NCI-H524 treated with DMSO at 0.1 percent for 48 hours (cell line): ENCODE measurements at regions not wholly inside any gene's neighbourhood (a gene's known extent, or its start where the extent isn't known, plus 50 kb on each side); places are given as distances from the start of the nearest gene placed in this dataset.

ENCODE experiments used
- DNase-seq: peaks from one replicate; lab custom pipeline; 2025; lab: John Stamatoyannopoulos, UW

DNA sequence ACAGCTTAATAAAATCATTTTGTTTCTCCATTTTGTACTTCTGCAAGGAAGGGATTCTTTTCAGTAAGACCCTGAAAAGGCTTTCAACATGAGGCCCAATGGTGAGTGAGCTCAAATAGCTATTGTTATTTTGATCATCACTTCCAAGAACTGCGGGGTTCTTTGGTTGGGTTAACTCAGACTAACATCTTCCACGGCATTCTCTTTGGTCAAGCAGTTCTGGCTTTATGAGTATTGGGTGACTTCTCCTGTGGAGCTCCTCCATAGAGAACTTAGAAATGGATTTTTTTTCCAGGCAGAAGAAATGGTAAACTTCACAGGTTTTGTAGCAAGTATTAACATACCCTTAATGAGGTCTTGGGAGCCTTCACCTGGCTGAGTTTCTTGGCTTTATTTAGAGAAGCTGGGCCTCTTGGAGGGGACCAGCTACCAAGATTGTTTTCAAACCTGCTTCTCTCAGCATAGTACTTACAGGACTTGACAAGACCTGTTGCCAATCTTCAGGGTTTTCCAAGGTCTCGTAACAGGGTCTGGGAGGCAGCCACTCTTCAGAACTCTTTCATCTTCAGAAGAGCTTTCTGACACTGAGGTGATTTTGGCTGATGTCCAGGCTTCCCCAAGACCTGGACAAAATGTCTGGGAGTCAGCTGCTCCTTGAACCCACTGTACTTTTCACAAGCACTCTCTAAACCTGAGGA, 353.2 kb upstream of the ETAA1 start:
- no peak for DNase-seq

DNA sequence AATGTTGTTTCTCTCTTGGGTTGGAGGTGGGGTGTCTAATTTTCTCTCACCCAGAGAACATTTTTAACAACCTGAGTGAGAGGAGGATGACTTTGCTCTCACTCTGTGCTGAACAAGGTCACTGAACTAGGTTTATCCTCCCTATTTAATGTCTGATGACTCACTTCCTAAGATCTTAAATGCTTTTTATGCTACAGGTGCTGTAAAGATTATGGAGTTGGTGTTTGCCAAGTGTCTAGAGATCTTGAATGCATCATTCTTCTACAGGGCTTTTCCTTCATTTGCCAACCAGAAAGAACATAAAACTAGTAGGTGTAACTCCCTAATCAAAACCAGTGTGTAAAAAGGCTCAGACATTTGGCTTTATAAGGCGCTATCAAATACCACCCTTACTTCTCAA, 350.5 kb upstream of the ETAA1 start:
- DNase-seq = no peak

DNA sequence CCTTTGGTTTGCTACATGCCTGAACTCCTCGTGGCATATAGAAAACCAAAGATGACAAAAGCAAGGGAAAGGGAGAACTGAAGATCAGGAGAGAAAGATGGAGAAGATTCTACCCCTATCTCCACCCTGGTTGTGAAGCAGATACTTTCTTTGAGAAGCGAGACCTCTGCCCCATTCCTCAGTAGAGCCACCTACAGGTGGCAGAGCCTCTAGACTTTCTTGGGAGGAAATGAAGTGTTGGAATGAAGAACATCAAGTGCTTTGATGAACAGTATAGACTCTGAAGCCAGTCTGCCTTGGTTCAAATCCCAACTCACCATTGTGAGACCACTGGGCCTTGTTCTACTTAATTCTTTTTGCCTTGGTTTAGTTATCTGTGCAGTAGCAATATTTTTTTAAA, 348.8 kb upstream of the ETAA1 start:
- no peak for DNase-seq

DNA sequence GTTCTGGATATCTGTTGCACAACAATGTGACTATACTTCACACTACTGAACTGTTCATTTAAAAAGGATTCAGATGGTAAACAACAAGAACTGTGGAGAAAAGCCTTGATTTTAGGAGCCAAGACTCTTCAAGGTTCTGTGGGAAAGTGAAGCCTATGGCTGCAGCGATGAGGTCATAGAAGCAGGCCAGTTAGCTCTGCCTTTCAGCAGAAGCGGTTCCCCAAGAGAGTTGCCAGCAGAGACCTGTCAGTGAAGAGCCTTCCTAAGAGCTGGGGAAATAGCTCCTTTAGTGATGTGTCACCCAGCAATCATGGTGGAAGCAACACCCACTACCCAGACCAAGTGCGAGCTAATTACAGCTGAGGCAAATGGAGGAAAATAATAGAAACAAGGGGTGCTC, 346.5 kb upstream of the ETAA1 start:
- no peak for DNase-seq

DNA sequence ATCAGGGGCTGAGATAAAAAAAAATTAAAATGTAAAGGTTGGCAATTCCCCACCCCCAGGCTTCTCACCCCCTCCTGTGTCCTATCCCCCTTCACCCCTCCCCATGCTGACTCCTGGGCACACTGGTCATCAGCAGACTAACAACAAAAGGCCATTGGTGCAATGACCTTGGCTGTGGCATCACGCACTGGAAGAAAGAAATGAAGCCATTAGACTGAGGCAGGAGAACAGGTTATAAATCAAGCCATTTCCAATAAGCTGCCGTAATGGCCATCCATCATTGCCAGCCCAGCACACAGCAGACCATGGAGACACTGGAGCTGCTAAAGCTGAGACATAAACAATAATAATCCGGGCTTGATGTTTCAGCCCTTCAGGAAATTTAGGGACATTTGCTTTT, 342.4 kb upstream of the ETAA1 start:
- no peak for DNase-seq

DNA sequence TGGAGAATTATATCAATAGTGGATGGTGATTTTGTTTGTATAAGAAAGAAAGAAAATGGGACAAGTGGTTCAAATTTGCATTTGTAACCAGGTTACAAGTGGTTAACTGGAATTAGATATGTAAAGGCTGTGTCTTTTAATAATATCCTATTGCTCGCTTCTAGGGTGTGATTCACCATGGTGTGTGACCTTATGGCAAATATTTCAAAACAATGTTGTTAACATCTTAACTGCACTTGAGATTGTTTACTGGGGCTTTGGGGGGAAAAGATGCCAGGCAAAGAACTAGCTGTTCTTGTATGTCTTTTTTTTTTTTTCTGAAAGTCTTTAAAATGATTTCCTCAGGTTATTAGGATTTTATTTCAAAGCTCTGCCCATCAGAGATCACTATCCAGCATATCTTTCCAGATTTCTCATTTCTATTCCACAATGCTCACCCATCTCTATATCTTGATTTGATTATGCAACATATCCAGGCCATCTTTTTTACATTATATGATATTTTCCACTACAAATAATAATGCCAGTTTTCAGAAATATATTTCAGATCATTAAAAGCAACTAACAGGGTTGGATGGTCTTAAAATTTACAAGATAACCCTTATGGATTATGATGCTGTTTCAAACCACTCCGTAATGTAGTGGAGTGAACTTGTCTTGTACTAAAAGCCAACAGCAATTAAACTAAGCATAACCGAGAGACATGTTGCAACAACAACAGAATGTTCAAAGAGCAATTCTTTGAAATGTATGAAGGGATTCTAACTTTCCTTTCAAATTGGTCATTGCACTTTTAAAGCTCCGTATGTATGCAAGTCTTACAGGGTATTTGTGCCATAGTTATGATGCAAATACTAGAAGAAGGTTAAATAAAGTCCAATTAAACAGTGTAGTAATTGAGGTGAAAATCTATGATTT, 341.5 kb upstream of the ETAA1 start:
- DNase-seq = no peak

DNA sequence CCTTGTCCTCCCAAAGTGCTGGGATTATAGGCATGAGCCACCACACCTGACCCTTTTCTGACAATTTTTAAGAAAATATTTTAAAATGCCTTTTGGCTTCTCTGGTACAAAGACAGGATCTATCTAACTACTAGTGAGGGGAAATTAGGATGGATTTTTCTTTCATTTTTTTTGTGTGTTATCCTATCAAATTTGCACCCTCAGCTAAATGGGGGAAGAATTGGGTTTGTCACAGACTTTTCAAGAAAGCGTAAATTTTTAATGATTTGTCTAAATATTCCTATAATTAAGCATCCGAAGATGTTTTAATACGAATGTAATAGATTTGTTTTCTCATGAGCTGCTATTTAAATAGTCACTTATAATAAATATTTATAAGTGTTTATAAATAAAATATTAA, 340.0 kb upstream of the ETAA1 start:
- no peak for DNase-seq

DNA sequence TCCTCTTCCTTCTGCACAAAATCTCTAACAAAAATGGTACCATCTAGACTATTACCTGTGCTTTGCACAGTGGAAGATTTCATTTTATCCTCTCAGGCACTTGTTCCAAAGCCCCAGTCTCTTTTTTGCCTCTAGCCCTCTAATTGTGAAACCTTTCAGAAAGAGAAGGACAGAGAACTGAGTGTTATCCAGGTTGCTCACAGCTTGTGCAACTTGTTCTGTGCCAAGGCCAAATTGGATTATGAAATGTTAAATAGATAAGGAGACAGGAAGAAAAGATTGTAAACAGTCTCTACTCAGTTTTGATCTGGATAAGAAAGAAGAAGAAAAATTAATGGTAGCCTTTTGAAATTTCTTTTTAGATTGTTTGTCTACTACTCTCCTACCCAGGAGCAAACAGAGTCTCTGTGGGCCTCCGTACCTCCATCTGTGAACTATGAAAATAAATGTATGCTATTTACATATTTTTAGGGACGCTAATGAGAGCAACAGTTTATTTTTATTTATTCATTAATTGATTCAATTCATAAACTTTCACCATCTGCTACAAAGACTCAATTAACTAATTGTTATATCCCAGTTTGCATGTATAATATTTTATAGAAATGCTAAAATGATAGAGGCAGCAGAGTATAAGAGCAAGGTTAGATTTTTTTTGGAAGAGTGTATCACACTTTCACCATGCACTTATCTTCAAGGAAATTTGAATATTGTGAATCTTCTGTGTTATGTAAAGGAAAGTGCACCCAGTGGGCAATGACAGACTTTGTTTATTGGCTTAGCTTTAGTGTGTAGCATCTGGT, 339.0 kb upstream of the ETAA1 start:
- DNase-seq = no peak

DNA sequence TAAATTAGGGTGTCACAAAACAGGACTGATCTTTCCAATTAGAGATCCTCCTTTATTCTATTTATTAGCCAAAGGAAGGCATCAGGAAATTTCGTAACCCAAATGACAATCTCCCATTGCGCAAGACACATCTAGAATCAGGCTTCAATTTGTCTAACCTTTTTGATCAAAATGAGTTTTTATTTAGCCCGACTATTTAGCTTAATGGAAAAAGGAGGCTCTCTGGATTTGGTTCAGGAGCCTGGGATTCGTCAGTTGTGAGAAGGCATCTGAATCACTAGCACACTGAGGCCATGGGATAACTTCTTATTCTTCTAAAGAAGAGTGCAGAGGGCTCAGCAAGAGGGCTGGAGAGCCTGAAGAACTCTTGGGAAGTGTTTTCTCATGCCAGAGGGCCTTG, 332.1 kb upstream of the ETAA1 start:
- no peak for DNase-seq

DNA sequence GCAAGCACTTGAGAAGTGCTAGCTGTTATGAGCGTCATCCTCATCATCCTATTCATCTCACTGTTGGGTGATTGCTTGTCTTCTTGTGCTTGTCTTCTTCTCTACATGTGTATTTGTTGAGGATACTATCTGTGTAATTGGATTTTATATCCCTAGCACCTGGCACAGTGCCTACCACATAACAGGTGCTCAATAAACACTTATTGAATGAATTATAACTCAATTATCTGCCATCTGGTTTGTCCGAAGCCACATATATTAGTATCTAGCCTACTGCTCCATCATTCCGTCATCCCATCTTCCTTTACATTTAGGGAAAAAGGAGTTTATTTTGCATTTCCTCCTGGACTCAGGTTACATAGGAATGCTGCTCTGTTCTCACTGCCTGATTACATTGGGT, 330.4 kb upstream of the ETAA1 start:
- DNase-seq = peak; percentile 77

DNA sequence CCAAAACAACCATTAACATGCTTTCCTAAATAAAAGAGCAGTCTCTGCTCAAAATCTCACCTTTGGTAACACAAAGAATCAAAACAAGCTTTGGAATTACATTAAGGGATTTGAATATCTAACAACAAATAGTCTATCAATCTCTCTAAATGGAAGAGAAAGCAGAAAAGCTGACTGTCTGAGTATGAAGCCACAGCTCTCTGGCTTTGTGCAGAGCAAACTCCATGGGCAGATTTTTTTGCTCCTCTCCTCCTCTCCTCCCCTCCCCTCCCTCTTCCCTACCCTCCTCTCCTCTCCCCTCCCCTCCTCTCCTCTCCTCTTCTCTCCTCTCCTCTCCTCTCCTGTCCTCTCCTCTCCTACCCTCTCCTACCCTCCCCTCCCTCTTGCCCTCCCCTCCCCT, 329.5 kb upstream of the ETAA1 start:
- DNase-seq = no peak

DNA sequence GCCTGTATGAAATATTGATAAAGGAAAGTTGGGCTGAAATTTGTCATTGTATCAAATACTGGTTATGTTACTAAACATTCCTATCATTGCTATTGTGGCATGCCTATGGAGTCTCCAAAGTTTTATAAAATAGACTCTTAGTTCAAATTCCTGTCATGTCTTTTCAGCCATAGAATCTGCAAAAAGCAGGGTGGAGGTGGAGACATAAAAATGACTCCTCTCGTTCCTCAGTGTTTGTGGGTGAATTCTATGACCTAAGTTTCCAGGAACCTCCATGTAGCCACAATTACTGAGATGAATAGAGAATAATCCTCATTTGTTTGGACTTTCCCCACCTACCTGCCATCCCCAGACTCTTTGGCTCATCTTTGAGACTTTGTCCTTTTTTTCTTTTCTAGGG, 326.3 kb upstream of the ETAA1 start:
- DNase-seq = no peak

DNA sequence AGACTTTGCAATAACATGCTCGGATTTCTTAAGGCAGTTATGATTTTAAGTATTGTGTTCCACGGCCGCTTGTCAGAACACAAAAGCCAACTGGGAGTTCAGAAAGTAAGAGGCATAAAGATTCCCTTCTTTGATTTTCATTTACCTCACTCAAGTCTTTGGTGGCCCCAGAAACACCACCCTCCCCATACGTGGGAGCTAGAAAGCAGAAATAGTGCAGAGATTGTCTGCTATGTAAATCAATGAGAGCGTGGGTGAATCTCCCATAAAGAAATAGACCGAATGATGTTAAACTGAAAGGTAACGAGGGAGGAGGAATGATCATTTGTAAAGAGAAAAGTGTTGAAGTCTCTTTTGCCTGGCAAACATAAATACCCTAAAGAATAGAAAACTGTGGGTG, 322.1 kb upstream of the ETAA1 start:
- no peak for DNase-seq

DNA sequence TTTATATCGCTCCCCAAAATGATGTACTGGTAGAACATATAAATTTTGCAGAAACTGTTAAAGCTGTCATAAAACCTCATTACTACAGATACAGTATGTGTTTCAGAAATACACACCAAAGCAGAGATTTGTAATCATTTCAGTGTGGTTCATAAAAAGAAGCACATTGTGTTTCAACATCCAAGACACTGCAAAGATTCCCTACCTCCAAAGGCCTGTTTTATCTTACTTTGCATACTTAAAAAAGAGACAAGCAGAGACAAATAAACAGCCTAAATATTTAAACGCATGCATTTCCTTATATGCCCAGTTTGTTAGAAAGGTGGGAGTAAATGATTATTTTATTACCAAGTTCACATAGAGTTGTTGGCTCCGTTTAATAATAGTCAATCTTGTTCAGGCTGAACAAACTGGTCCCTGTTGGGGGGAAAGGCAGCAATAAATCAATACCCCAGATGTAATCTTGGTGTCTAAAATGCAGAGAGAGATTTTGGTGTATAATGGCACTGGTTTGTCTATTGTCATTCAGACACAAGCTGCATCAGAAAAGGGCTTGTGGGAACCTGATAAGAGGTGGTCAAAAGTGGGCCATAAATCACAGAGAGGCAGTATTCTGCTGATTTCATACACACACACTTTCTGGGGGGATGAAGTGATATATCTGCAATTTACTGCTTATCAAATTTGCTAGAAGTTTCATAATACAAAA, 321.4 kb upstream of the ETAA1 start:
- DNase-seq = no peak

DNA sequence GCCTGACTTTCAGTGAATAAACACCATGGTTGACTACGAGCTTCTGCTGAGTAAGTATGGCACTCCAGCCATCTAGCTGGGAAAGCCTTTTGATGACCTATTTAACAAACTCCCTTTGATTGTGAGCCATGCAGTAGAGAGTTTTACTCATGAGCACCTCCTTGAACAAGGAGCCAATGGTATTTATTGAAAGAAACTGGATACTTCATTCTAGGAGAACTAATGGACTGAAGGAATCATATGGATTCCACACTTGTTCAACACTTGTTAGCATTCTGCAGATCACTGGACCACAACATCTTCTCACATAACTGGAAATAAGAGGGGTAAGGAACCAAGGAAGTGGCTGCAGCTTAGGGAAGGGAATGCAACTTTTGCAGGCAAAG, 320.9 kb upstream of the ETAA1 start:
- no peak for DNase-seq

DNA sequence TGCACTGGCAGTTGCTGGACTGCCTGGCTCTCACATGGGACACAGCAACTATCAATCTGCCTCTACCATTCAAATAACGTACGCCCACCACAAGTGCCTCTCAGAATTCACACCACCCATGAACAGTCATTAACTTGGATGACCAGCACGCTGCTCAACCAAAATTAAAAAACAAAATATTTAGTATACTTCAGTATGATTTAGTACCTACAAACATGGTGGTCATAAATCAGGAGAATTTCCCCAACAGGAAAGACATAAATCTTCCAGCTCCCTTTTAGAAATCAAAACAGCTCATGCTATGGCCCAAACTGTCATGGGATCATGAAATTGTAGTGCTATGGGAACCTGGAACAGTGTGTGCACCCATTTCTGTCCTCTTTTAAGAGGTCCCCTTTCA, 317.4 kb upstream of the ETAA1 start:
- no peak for DNase-seq

DNA sequence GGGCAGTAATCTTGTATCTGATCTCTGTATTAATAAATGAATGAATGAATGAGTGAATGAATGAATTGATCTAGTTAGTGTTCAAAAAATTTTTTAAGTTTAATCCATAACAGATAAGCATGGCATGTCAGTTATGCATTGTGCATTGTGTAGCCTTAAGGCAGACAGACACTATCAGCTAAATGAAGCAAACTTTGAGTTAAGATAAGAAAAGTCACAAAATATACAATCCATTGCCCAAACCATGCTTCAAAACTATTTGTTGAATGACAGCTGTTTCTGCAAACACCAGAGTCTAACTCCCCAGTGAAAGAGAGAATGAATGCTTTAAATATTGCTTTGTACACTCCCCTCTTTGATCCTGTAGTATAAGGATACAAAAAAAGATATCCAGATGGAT, 314.3 kb upstream of the ETAA1 start:
- DNase-seq = no peak

DNA sequence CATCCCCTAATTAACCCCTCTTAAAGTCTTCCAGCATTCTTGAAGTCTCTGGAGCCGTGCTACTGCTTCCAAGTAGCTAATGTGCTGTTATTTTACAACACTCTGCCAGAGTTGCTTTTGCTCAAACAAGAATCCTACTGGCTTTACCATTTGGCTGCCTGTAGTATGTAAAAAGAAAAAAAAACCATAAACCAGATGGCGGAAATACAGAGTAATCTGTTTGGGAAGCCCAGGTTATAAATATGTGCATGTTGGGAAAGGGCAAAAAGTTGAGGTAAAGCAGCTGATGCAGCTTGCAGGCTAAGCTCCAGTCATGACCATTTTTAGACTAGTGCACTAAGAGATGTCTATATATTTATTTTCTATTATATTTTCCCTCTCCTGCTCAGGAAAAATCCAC, 313.2 kb upstream of the ETAA1 start:
- DNase-seq = no peak

DNA sequence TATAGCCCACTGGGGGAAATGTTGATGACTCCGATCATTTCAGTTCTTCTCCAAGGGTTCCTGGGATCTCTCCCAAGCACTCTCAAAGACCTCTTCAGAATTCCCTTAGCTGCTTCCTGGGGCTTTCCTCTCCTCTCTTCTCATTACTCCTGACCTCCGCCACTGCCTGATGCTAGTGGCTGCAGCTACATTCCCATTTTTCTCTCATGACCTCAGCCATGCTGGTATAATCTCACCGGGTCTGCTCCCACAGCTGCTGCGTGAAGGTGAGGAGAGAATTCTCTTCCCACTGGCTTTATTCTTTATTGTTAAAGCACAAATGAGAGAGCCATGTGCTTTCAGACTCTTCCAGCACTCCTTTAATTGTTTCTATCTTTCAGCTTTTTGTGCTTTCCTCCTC, 312.0 kb upstream of the ETAA1 start:
- DNase-seq = peak; percentile 46

DNA sequence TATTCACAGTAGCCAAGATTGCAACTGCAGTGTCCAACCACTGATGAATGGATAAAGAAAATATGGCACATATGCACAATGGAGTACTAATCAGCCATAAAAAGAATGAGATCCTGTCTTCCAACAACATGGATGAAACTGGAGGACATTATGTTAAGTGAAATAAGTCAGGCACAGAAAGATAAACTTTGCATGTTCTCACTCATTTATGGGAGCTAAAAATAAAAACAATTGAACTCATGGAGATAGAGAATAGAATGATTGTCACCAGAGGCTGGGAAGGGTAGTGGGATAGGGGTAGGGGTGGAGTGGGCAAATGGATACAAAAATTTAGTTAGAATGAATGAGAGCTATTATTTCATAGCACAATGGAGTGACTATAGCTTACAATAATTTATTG, 305.5 kb upstream of the ETAA1 start:
- no peak for DNase-seq

DNA sequence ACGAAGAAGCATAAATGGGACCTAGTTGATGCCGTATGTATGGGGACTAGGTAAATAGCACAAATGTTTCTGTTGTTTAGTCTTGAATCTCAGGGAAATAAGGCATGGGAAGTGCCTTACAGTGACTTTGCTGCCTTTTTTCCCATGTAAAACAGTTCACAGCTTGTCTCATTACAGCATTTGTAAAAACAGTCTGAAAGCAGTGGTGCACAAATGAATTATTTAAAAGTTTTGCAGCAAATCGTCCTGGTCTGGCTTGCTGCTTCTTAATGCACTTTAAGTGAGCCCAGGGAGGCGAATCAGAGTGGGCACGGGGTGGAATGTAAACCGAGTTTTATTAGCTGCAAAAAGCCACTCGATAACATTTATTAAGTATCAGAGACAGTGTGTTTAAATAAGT, 302.0 kb upstream of the ETAA1 start:
- DNase-seq = no peak

DNA sequence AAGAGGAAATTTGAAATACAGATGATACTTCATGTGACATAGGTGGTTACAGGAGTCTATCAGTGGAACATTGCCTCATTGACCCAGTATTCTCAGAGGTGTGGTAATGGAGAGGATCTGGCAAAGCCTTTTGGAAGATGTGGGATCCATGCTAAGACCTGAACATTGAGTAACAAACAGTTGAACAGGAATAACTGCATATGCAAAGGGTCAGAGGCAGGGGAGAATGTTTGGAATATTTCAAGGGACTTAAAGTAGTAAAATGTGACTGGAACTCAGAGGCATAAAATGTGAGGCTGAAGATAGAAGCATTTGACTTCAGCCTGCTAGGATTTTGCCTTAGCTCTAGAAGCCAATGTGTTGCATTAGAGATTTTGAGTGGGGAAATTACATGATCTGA, 300.2 kb upstream of the ETAA1 start:
- DNase-seq = no peak
